HFF-Myc (cell line): ENCODE measurements at regions not wholly inside any gene's neighbourhood (a gene's known extent, or its start where the extent isn't known, plus 50 kb on each side); places are given as distances from the start of the nearest gene placed in this dataset.

Experiments
- DNase-seq: peaks from one replicate; pipeline ENCODE4 v3.0.0-alpha.2; 2011; ENCODE audit warnings: low read depth; ENCODE audit errors: extremely low read depth
- H3K4me3 ChIP-seq: replicated peaks from 2 replicates; pipeline ENCODE4 v1.5.1; 2011; ENCODE audit warnings: low read depth, mild to moderate bottlenecking, control low read depth, low read length
- CTCF ChIP-seq: IDR thresholded peaks from 2 replicates; pipeline ENCODE4 v1.5.1; 2012; ENCODE audit warnings: mild to moderate bottlenecking, low read depth, low read length, control low read depth; ENCODE audit errors: missing control alignments

- H3K4me3 ChIP-seq, result no peak overlapping the region
- DNase-seq, result no peak
- no peak for TF ChIP-seq CTCF
Observed at GRCh38 chr11:110809417-110810199, 97.4 kb upstream of the ARHGAP20 start.

- H3K4me3 ChIP-seq, result no peak overlapping the region
- DNase-seq, result no peak
- no peak for TF ChIP-seq CTCF
Observed at GRCh38 chr11:110808248-110808647, 96.0 kb upstream of the ARHGAP20 start.

- no peak for TF ChIP-seq CTCF
- no peak overlapping the region for H3K4me3 ChIP-seq
- DNase-seq, result no peak
Observed at GRCh38 chr11:110807801-110808200, 95.6 kb upstream of the ARHGAP20 start.

- H3K4me3 ChIP-seq, result no peak overlapping the region
- DNase-seq, result no peak
- TF ChIP-seq CTCF, result no peak
Observed at GRCh38 chr11:110805756-110806155, 93.5 kb upstream of the ARHGAP20 start.

GRCh38 chr11:110802162-110802561 is 89.9 kb upstream of the ARHGAP20 start:
- TF ChIP-seq CTCF, result no peak
- H3K4me3 ChIP-seq, result no peak overlapping the region
- no peak for DNase-seq

- DNase-seq, result no peak
- no peak overlapping the region for H3K4me3 ChIP-seq
- no peak for TF ChIP-seq CTCF
Observed at GRCh38 chr11:110801328-110801727, 89.1 kb upstream of the ARHGAP20 start.

- DNase-seq, result no peak
- TF ChIP-seq CTCF, result no peak
- H3K4me3 ChIP-seq, result no peak overlapping the region
Observed at GRCh38 chr11:110798201-110798900, 86.1 kb upstream of the ARHGAP20 start.
